ENCODE measurements at regions not wholly inside any gene's neighbourhood (a gene's known extent, or its start where the extent isn't known, plus 50 kb on each side); places are given as distances from the start of the nearest gene placed in this dataset.

GRCh38 chr2:21822505-21822904 is 698.7 kb downstream of the TDRD15 start:
- no peak for TF ChIP-seq CTCF (IDR thresholded peaks at IDR 0.05)
- TF ChIP-seq POLR2AphosphoS5 (IDR thresholded peaks at IDR 0.05; ENCODE audit: low read depth, low read length) = no peak
- no peak for TF ChIP-seq REST (IDR thresholded peaks at IDR 0.05; ENCODE audit: insufficient read depth in 1 of 2, low read depth in 2 of 2, low read length in 1 of 2)

Measured in Panc1 (cell line).